ENCODE measurements at regions not wholly inside any gene's neighbourhood (a gene's known extent, or its start where the extent isn't known, plus 50 kb on each side); places are given as distances from the start of the nearest gene placed in this dataset.

DNA sequence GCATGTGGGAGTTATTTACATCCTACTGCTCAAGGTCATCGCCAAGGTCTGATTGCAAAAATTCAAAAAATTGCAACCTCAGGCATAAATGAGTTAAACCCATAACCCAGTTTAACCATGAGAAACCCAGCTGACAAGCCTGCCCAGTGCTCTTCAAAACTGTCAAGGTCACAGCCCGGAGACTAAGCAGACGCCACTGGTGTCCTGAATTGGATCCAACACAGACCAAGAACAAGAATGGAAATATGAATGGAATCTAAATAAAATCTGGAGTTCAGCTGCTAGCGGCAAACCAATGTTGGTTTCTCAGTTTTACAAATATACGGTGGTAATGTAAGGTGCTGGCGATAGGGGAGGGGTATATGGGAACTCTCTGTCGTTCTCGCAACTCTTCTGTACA lies 201.5 kb upstream of the MVB12B start:
- no peak for DNase-seq (ENCODE audit: low spot score)
- no peak for FAIRE-seq

- FAIRE-seq = no peak
- DNase-seq (ENCODE audit: low spot score) = peak; percentile 37
These were observed 201.1 kb upstream of the MVB12B start for GRCh38 chr9:126125577-126125976.

GRCh38 chr9:126125992-126126409 lies 200.6 kb upstream of the MVB12B start:
- no peak for DNase-seq (ENCODE audit: low spot score)
- FAIRE-seq = no peak

GRCh38 chr9:126126807-126127206 lies 199.8 kb upstream of the MVB12B start:
- no peak for DNase-seq (ENCODE audit: low spot score)
- no peak for FAIRE-seq

DNA sequence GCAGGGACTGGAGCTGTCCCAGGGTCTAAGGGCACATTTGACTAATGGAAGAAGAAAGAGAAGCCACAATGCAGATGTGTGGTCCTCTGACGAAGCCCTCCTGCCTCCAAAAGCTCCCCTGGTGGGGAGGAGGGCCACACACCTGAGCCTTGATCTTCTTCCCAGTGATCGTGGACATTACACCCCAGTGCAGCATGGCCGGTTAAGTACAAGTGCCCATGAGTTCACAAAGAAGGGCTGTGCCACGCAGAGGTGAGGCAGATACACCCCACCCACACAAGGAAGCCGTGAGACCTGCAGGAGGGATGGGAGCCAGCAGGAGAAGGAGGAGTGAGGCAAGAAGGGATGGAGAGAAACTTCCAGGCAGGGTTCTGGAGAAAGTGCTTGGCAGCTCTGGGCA lies 199.0 kb upstream of the MVB12B start:
- FAIRE-seq (no peak), DNase-seq (ENCODE audit: low spot score) (no peak)

GRCh38 chr9:126128494-126129142 lies 198.0 kb upstream of the MVB12B start:
- FAIRE-seq (no peak), DNase-seq (ENCODE audit: low spot score) (no peak)

- FAIRE-seq (no peak), DNase-seq (ENCODE audit: low spot score) (no peak)
These were observed 195.3 kb upstream of the MVB12B start for GRCh38 chr9:126131066-126132010.

DNA sequence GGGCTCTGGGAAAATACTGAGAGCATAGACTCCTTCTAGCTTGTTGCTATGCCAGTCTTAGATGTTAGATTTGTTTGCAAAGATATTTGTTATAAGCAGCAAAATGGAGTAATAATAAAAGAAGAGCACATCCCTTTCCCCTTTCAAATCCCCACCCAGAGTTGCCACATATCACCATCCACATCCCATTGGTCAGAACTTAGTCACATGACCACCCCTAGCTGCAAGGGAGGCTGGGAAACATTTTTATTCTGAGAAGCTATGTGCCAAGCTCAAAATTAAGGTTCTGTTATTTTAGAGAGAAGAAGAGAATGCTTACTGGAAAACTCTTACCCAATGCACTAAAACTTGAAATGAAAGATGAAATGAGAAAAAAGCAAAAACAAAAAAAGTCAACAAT lies 193.9 kb upstream of the MVB12B start:
- DNase-seq (ENCODE audit: low spot score) = no peak
- no peak for FAIRE-seq

GRCh38 chr9:126144196-126144595 lies 182.4 kb upstream of the MVB12B start:
- FAIRE-seq (no peak), DNase-seq (ENCODE audit: low spot score) (no peak)

DNA sequence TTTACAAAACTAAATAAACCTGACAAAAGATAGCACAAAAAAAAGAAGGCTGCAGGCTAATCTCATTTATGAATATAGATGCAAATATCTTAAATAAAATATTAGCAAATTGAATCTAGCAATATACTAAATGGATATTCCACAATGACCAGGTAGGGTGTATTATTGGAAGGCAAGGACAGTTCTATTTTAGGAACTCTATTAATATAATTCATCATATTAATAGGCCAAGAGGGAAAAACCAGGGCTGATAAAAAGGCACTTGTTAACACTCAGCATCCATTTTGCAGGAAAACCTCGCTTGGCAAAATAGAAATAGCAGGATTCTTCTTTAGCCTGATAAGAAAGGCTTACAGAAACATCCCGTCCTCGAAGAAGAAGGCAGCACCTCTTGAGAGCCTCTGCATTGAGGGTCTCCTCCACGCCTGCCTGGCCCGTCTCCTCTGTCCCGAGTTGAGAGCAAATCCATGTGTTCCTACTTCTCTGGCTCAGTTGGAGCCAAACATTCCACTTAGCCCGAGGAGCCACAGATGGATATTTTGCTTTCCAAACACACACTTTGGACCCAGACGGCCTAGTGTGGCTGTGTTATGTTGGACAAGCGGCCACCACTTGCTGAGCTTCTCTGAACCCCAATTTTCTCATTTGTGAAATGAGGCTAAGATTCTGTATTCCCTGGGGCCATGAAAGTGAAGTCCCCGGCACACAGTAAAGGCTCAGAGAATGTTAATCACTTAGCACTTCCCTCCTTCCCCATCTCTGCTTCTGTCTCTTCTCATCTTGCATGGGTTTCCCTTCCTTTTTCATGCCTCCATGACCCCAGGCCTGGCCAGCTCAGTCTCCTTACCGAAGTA lies 181.8 kb upstream of the MVB12B start:
- DNase-seq (ENCODE audit: low spot score) (no peak), FAIRE-seq (no peak)

DNA sequence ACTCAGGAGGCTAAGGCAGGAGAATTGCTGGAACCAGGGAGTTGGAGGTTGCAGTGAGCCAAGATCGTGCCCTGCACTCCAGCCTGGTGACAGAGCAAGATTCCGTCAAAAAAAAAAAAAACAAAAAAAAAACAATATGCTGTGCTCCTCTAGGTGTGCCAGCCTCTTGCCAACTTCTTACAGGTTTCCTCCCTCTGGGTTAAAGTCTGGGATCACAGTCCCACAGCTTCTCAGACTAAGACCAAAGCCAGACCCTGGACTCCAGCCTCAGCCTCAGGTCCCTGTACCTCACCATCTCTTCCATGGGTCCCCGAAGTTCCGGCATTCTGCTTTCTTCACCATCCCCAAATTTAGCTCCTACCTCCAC lies 180.8 kb upstream of the MVB12B start:
- DNase-seq (ENCODE audit: low spot score) = no peak
- no peak for FAIRE-seq

- no peak for DNase-seq (ENCODE audit: low spot score)
- no peak for FAIRE-seq
These were observed 180.1 kb upstream of the MVB12B start for GRCh38 chr9:126146254-126147145.

GRCh38 chr9:126147186-126147935 lies 179.3 kb upstream of the MVB12B start:
- DNase-seq (ENCODE audit: low spot score) (no peak), FAIRE-seq (no peak)

DNA sequence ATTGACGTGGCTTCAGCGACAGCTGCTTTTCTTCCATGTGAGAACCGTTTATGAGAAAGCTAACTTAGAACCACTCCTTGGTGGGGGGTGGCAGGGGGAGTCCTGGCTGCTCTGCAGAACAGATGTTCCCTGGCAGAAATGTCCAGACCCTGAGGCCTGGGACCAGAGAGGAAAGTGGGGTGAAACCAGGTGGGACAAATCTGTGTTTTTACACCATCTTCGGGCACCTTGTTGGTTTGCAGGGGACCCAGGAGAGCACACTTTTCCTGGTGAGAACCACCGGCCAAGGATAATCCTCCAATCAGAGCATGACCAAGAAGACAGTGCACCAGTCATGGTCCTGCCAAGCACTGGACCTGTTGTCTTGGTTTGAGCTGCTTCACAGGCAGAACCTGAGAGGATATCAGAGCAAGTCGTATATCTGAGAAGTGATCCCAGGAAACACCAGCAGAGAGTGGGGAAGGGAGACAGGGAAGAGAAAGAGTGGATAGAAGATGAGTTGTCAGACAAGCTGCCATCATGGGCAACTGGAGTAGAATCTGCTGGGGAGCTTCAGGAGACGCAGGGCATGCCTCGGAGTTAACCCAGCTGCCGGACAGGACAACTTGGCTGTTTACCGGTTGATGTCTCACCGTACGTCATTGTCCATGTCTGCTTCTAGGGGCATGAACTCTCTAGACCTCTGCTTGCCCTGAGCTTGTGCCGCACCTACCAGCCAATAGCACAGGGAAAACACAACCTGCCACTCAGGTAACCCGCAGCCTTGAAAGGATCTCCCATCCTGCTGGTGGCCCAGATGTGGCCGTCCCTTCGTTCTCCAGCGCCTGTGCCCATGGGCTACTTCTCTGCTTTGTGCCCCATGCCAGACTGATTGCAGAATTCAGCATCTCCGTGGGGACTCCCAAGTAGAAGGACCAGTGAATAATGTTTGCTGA lies 178.4 kb upstream of the MVB12B start:
- DNase-seq (ENCODE audit: low spot score) (no peak), FAIRE-seq (no peak)

DNA sequence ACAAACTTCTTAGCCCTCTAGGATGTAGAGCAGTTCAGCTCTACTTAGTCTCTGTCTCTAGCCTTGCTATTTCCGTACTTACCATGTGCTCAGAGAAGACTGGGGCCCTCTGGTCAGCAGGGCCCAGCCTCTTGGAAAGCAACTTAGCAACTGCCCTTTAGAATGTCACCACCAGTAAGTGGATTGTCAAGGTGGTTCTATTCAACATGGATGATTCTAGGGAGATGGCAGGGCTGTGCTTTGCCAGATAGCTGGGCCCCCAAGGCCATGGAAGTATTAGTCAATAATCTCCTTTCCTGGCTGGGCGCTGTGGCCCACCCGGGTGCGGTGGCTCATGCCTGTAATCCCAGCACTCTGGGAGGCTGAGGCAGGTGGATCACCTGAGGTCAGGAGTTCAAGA lies 177.6 kb upstream of the MVB12B start:
- FAIRE-seq (no peak), DNase-seq (ENCODE audit: low spot score) (no peak)

DNA sequence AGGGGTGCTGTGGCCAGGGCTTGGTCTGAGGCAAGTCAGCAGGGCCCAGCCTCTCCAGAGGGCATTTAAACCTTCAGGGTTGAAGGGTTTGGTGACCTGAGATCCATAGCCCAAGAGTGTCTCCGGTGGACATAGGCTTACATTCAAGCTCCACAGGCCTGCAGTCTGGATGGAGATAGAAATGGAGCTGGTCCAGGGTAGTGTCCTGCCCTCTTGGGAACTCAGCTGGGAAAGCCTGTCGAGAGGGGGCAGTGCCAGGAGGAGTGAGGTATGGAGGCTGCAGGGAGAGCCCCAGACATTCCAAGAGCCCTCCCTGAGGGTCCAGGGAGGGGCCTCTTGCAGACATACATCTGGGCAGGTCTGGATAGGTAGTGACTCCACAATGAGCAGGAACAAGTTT lies 177.0 kb upstream of the MVB12B start:
- no peak for FAIRE-seq
- no peak for DNase-seq (ENCODE audit: low spot score)

DNA sequence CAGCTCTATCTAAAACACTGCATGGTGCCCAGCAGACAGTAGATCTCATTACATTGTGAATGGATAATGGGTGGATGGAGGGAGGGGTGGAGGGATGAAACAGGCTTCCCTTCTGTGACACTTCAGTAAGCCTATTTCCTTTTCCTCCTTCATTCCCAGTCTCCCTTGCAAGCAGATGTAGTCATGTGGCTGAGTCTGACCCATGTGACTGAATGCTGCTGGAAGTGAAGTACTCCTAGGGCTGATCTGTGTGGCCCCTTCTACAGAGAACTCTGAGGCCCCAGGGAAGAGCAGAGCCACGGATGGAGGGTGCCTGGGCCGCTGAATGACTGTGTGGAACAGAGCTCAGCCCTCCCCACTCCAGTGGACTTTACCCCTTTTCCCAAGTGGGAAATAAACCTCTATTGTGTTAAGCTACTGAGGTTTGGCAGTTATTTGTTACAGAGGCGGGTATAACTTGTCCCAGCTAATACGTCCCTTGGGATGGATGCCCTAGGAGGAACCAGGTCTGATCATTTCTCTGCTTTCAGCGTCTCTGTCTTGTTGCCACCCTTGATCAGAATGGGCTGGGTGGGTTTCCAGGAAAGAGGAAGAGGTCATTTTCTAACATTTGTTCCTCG lies 176.1 kb upstream of the MVB12B start:
- no peak for DNase-seq (ENCODE audit: low spot score)
- no peak for FAIRE-seq

GRCh38 chr9:126151031-126151685 lies 175.5 kb upstream of the MVB12B start:
- no peak for FAIRE-seq

More at GRCh38 chr9:126151031-126151685, 175.5 kb upstream of the MVB12B start:
- no peak for DNase-seq (ENCODE audit: low spot score)
